Peyer's patch (tissue), 4 donors: ENCODE measurements at regions not wholly inside any gene's neighbourhood (a gene's known extent, or its start where the extent isn't known, plus 50 kb on each side); places are given as distances from the start of the nearest gene placed in this dataset.

Experiments used
- POLR2A ChIP-seq, 2 donors: fragments of 450-650 bp; IDR thresholded peaks; one replicate each; pipeline ENCODE4 v1.5.1; 2017; ENCODE audit warnings: antibody characterized with exemption in 2 of 2, mild to moderate bottlenecking in 2 of 2, moderate library complexity in 2 of 2
- TF ChIP-seq, protein P1 (sequence below), 6 experiments: fragments of 450-650 bp in 4 of 6; fragments of 200-600 bp in 2 of 6; sonication (generic) in 1 of 6; IDR thresholded peaks; one replicate each; pipeline ENCODE4 v1.5.1; 2017 to 2019; ENCODE audit warnings: antibody characterized with exemption in 6 of 6, mild to moderate bottlenecking in 3 of 6, moderate library complexity in 1 of 6

DNA sequence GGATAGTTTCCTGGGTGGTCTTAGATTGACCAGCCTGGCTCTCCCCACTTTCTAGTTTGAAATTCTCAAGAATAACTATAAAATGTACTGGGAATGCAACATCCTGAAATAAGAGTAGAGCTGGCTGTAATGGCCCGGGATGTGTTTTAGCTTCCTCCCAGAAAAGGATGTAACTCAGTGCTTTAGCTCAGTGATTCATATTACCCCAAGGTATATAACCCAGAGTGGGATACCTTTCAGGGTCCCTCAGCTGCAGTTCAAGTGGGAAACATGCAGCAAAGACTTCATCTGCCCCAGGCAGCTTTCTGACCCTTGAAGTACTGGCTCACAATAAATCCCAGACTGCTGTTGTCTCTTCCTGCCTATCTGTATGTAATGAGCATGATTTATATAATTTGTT lies 666.7 kb upstream of the KCND2 start:
- TF ChIP-seq, protein P1, sequence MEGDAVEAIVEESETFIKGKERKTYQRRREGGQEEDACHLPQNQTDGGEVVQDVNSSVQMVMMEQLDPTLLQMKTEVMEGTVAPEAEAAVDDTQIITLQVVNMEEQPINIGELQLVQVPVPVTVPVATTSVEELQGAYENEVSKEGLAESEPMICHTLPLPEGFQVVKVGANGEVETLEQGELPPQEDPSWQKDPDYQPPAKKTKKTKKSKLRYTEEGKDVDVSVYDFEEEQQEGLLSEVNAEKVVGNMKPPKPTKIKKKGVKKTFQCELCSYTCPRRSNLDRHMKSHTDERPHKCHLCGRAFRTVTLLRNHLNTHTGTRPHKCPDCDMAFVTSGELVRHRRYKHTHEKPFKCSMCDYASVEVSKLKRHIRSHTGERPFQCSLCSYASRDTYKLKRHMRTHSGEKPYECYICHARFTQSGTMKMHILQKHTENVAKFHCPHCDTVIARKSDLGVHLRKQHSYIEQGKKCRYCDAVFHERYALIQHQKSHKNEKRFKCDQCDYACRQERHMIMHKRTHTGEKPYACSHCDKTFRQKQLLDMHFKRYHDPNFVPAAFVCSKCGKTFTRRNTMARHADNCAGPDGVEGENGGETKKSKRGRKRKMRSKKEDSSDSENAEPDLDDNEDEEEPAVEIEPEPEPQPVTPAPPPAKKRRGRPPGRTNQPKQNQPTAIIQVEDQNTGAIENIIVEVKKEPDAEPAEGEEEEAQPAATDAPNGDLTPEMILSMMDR (IDR thresholded peaks at IDR 0.05): no peak
- no peak for TF ChIP-seq POLR2A (IDR thresholded peaks at IDR 0.05)
